OCI-LY1 (cell line): ENCODE measurements at regions not wholly inside any gene's neighbourhood (a gene's known extent, or its start where the extent isn't known, plus 50 kb on each side); places are given as distances from the start of the nearest gene placed in this dataset.

ENCODE experiments used
- H2AFZ ChIP-seq: fragments of 200-600 bp; sonication (generic), shearing (Covaris generic); 2 replicates; pipeline ENCODE4 v1.6.0; 2014; ENCODE audit warnings: antibody characterized with exemption, mild to moderate bottlenecking, low read length
- H3F3A ChIP-seq: fragments of 200-600 bp; sonication (generic), shearing (Covaris generic); 2 replicates; pipeline ENCODE4 v1.6.0; 2014; ENCODE audit warnings: mild to moderate bottlenecking, antibody characterized with exemption, low read length, moderate library complexity; ENCODE audit not compliant: insufficient read depth
- H3K27ac ChIP-seq: fragments of 200-600 bp; sonication (generic); 2 replicates; pipeline ENCODE4 v1.5.1; 2014; ENCODE audit warnings: low read length, mixed run types, mild to moderate bottlenecking, low read depth; ENCODE audit not compliant: poor library complexity, severe bottlenecking
- H3K27me3 ChIP-seq: fragments of 200-600 bp; sonication (generic); 2 replicates; pipeline ENCODE4 v1.6.0; 2014; ENCODE audit warnings: antibody characterized with exemption, mild to moderate bottlenecking, low read length, moderate library complexity; ENCODE audit not compliant: insufficient read depth
- H3K36me3 ChIP-seq: fragments of 200-600 bp; sonication (generic); 2 replicates; pipeline ENCODE4 v1.6.1; 2014; ENCODE audit warnings: mild to moderate bottlenecking, antibody characterized with exemption, low read length, moderate library complexity, mixed read lengths; ENCODE audit not compliant: insufficient read depth
- H3K4me1 ChIP-seq: fragments of 200-600 bp; sonication (generic); 2 replicates; pipeline ENCODE4 v1.5.1; 2014; ENCODE audit warnings: mild to moderate bottlenecking, low read length, moderate library complexity; ENCODE audit not compliant: insufficient read depth, severe bottlenecking
- H3K4me2 ChIP-seq: fragments of 200-600 bp; sonication (generic), shearing (Covaris generic); 2 replicates; pipeline ENCODE4 v1.6.1; 2014; ENCODE audit warnings: low read length
- H3K4me3 ChIP-seq: fragments of 200-600 bp; sonication (generic); 2 replicates; pipeline ENCODE4 v1.5.1; 2014; ENCODE audit warnings: low read length, low read depth, mild to moderate bottlenecking, mixed read lengths; ENCODE audit not compliant: poor library complexity, severe bottlenecking
- H3K79me2 ChIP-seq: fragments of 200-600 bp; shearing (Covaris generic); 2 replicates; pipeline ENCODE4 v1.6.1; 2016; ENCODE audit warnings: mixed run types, low read length, mixed read lengths; ENCODE audit not compliant: insufficient read depth
- H3K9ac ChIP-seq: fragments of 200-600 bp; sonication (generic), shearing (Covaris generic); 2 replicates; pipeline ENCODE4 v1.6.1; 2014; ENCODE audit warnings: mild to moderate bottlenecking, low read length, mixed read lengths
- H3K9me2 ChIP-seq: fragments of 200-600 bp; sonication (generic), shearing (Covaris generic); 2 replicates; pipeline ENCODE4 v1.6.1; 2014; ENCODE audit warnings: low read depth, mild to moderate bottlenecking, low read length, mixed read lengths
- H3K9me3 ChIP-seq: fragments of 200-600 bp; shearing (Covaris generic); 2 replicates; pipeline ENCODE4 v1.6.1; 2014; ENCODE audit warnings: low read length, mixed read lengths
- H4K20me1 ChIP-seq: fragments of 200-600 bp; sonication (generic), shearing (Covaris generic); 2 replicates; pipeline ENCODE4 v1.6.0; 2016; ENCODE audit warnings: mild to moderate bottlenecking, low read length; ENCODE audit not compliant: insufficient read depth
- EZH2 ChIP-seq: fragments of 200-600 bp; sonication (generic), shearing (Covaris generic); IDR thresholded peaks from 2 replicates; pipeline ENCODE4 v1.8.0; 2017; ENCODE audit warnings: borderline replicate concordance, mixed run types, mild to moderate bottlenecking, antibody characterized with exemption, low read length, moderate library complexity, mixed read lengths
- TF ChIP-seq, protein P1 (sequence below): fragments of 200-600 bp; sonication (generic), shearing (Covaris generic); IDR thresholded peaks from 2 replicates; pipeline ENCODE4 v1.5.1; 2017; ENCODE audit warnings: mild to moderate bottlenecking, antibody characterized with exemption, low read length, moderate library complexity, mixed read lengths

GRCh38 chr11:70530010-70530409 is 131.7 kb downstream of the CTTN start:
- Histone ChIP-seq H3K79me2 (no peaks in the 10 kb centered on the region), H3K4me3 (no peak overlapping the region), H3K9ac (no peak overlapping the region), H3K27me3 (peaks cover 5% of the 10 kb centered on the region; the same call in 1 of the 2 replicates), H4K20me1 (no peaks in the 10 kb centered on the region), H3K36me3 (no peaks in the 10 kb centered on the region), H3K4me2 (no peak overlapping the region), H3F3A (no peaks in the 10 kb centered on the region), H3K4me1 (no peaks in the 10 kb centered on the region), H3K9me2 (no peaks in the 10 kb centered on the region), H3K27ac (no peak overlapping the region), H2AFZ (no peak overlapping the region), H3K9me3 (no peaks in the 10 kb centered on the region)
- TF ChIP-seq, protein P1, sequence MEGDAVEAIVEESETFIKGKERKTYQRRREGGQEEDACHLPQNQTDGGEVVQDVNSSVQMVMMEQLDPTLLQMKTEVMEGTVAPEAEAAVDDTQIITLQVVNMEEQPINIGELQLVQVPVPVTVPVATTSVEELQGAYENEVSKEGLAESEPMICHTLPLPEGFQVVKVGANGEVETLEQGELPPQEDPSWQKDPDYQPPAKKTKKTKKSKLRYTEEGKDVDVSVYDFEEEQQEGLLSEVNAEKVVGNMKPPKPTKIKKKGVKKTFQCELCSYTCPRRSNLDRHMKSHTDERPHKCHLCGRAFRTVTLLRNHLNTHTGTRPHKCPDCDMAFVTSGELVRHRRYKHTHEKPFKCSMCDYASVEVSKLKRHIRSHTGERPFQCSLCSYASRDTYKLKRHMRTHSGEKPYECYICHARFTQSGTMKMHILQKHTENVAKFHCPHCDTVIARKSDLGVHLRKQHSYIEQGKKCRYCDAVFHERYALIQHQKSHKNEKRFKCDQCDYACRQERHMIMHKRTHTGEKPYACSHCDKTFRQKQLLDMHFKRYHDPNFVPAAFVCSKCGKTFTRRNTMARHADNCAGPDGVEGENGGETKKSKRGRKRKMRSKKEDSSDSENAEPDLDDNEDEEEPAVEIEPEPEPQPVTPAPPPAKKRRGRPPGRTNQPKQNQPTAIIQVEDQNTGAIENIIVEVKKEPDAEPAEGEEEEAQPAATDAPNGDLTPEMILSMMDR = no peak
- no peak for TF ChIP-seq EZH2

DNA sequence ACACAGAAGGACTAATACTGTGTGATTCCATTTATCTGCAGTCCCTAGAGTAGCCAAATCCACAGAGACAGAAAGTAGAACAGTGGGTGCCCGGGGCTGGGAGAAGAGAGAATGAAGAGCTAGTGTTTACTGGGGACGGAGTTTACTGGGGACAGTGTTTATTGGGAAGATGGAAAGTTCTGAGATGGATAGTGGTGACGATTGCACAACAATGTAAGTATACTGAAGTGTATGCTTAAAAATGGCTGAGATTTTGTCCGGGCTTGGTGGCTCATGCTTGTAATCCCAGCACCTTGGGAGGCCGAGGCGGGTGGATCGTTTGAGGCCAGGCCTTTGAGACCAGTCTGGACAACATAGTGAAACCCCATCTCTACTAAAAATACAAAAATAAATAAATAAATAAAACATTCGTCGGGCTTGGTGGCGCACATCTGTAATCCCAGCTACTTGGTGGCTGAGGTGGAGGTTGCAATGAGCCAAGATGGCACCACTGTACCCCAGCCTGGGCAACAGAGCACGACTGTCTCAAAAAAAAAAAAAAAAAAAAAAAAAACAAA is 132.4 kb downstream of the CTTN start:
- Histone ChIP-seq H3K9me2 (no peaks in the 10 kb centered on the region), H3K27ac (no peak overlapping the region), H3K4me1 (no peaks in the 10 kb centered on the region), H3K79me2 (no peaks in the 10 kb centered on the region), H4K20me1 (no peaks in the 10 kb centered on the region), H3K27me3 (peaks cover 5% of the 10 kb centered on the region; the same call in 1 of the 2 replicates), H3K4me2 (no peak overlapping the region), H3K9ac (no peak overlapping the region), H3K4me3 (no peak overlapping the region), H3K9me3 (no peaks in the 10 kb centered on the region), H3F3A (no peaks in the 10 kb centered on the region), H3K36me3 (no peaks in the 10 kb centered on the region), H2AFZ (no peak overlapping the region)
- TF ChIP-seq, protein P1 = no peak
- TF ChIP-seq EZH2 = no peak

- Histone ChIP-seq H3K79me2 (no peaks in the 10 kb centered on the region), H3K4me3 (no peak overlapping the region), H3K36me3 (no peaks in the 10 kb centered on the region), H2AFZ (no peak overlapping the region), H3K9me2 (no peaks in the 10 kb centered on the region), H3K4me2 (no peak overlapping the region), H3K9ac (no peak overlapping the region), H4K20me1 (no peaks in the 10 kb centered on the region), H3K4me1 (no peaks in the 10 kb centered on the region), H3K27ac (no peak overlapping the region), H3K9me3 (no peaks in the 10 kb centered on the region), H3F3A (no peaks in the 10 kb centered on the region), H3K27me3 (no peaks in the 10 kb centered on the region)
- TF ChIP-seq, protein P1 = no peak
- TF ChIP-seq EZH2 = no peak
These were observed 133.1 kb downstream of the CTTN start for GRCh38 chr11:70531281-70532065.
